GM10266 (cell line): ENCODE measurements at regions not wholly inside any gene's neighbourhood (a gene's known extent, or its start where the extent isn't known, plus 50 kb on each side); places are given as distances from the start of the nearest gene placed in this dataset.
"Not testable (repeated sequence)": the region's sequence is repeated elsewhere in the genome, so short reads cannot be mapped to it uniquely, and the experiment has no call there.

Source experiments
- DNase-seq: peaks from one replicate; pipeline ENCODE4 v3.0.0; 2012; ENCODE audit errors: extremely low spot score
- CTCF ChIP-seq: IDR thresholded peaks from 2 replicates; pipeline ENCODE4 v1.5.1; 2012; ENCODE audit warnings: mild to moderate bottlenecking, low read depth; ENCODE audit not compliant: control insufficient read depth, insufficient read depth; ENCODE audit errors: missing control alignments

- TF ChIP-seq CTCF, result no peak
- no peak for DNase-seq
Observed at GRCh38 chr4:104330125-104330905, 164.4 kb downstream of the CXXC4 start.

GRCh38 chr4:104326991-104327694 is 167.6 kb downstream of the CXXC4 start:
- DNase-seq, result not testable (repeated sequence)

- TF ChIP-seq CTCF, result no peak
- DNase-seq, result no peak
Observed at GRCh38 chr4:104302731-104303130, 192.0 kb downstream of the CXXC4 start.

- no peak for TF ChIP-seq CTCF
Observed at GRCh38 chr4:104294811-104295210, 199.9 kb downstream of the CXXC4 start.

GRCh38 chr4:104286867-104287266 is 207.8 kb downstream of the CXXC4 start:
- no peak for DNase-seq
- TF ChIP-seq CTCF, result no peak

More at GRCh38 chr4:104294811-104295210, 199.9 kb downstream of the CXXC4 start:
- DNase-seq, result no peak

GRCh38 chr4:104283303-104283702 is 211.4 kb downstream of the CXXC4 start:
- no peak for DNase-seq
- TF ChIP-seq CTCF, result no peak

GRCh38 chr4:104279744-104280143 is 214.9 kb downstream of the CXXC4 start:
- DNase-seq, result no peak
- TF ChIP-seq CTCF, result no peak
